K562 (cell line): ENCODE measurements at regions not wholly inside any gene's neighbourhood (a gene's known extent, or its start where the extent isn't known, plus 50 kb on each side); places are given as distances from the start of the nearest gene placed in this dataset.

Experiments used
- SNIP1 ChIP-seq: fragments of 450-650 bp; IDR thresholded peaks from 2 replicates; pipeline ENCODE4 v1.7.1; 2017; ENCODE audit warnings: low read depth, mild to moderate bottlenecking
- SRSF1 ChIP-seq: fragments of 200-400 bp; formaldehyde crosslinking; IDR thresholded peaks from 2 replicates; pipeline ENCODE4 v1.6.1; 2017; ENCODE audit warnings: mild to moderate bottlenecking, low read depth, low read length, moderate library complexity
- YBX1 ChIP-seq: fragments of 450-650 bp; IDR thresholded peaks from 2 replicates; pipeline ENCODE4 v1.7.1; 2016; ENCODE audit warnings: mild to moderate bottlenecking
- TF ChIP-seq, protein P1 (sequence below), 3 experiments: IDR thresholded peaks in 2 of 3; conservative IDR thresholded peaks in 1 of 3; 2 replicates each; pipeline ENCODE4 v1.5.1; 2011 to 2012; ENCODE audit warnings: low read length in 3 of 3, mild to moderate bottlenecking in 3 of 3, control low read depth in 2 of 3, improper control_type of control experiment in 1 of 3, inconsistent platforms in 1 of 3, low read depth in 1 of 3, mixed read lengths in 1 of 3, moderate library complexity in 1 of 3; ENCODE audit not compliant: insufficient read depth in 2 of 3

DNA sequence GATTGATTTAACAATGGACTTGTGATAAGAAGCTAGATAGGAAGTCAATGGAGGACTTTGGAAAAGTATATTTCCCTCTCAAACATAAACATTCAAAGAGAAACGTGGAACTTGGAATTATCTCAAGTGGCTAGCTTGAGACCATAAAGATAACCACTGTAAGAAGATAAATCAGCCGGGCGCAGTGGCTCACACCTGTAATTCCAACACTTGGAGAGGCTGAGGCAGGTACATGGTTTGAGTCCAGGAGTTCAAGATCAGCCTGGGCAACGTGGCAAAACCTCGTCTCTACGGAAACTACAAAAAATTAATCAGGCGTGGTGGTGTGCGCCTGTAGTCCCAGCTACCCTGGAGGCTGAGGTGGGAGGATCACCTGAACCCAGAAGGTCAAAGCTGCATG, 405.9 kb upstream of the ACVR2A start:
- TF ChIP-seq YBX1 (no peak), SRSF1 (no peak), SNIP1 (no peak)
- TF ChIP-seq, protein P1, sequence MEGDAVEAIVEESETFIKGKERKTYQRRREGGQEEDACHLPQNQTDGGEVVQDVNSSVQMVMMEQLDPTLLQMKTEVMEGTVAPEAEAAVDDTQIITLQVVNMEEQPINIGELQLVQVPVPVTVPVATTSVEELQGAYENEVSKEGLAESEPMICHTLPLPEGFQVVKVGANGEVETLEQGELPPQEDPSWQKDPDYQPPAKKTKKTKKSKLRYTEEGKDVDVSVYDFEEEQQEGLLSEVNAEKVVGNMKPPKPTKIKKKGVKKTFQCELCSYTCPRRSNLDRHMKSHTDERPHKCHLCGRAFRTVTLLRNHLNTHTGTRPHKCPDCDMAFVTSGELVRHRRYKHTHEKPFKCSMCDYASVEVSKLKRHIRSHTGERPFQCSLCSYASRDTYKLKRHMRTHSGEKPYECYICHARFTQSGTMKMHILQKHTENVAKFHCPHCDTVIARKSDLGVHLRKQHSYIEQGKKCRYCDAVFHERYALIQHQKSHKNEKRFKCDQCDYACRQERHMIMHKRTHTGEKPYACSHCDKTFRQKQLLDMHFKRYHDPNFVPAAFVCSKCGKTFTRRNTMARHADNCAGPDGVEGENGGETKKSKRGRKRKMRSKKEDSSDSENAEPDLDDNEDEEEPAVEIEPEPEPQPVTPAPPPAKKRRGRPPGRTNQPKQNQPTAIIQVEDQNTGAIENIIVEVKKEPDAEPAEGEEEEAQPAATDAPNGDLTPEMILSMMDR (IDR thresholded peaks at IDR 0.05 in 2 of 3, conservative IDR thresholded peaks at IDR 0.05 in 1 of 3; ENCODE audit: insufficient read depth in 2 of 3, low read depth in 1 of 3, low read length in 3 of 3): no peak
